Cardiac septum (tissue), 1 donor: ENCODE measurements at regions not wholly inside any gene's neighbourhood (a gene's known extent, or its start where the extent isn't known, plus 50 kb on each side); places are given as distances from the start of the nearest gene placed in this dataset.

Experiments
- DNase-seq: peaks from one replicate; pipeline ENCODE4 v3.0.0-alpha.2; 2020; ENCODE audit warnings: low spot score
- intact Hi-C: fragments of 100-400 bp; cut with DNase I; formaldehyde crosslinking; loops from one replicate; pipeline ENCODE4 v1.14.0; 2022
- donor health status: DM: no; HTN: no; CAD: no.

- DNase-seq, result no peak
- intact Hi-C loops, result no loop called here
Measured at GRCh38 chr9:28607843-28608242, 1034.6 kb upstream of the C9orf72 start.

GRCh38 chr9:28610339-28610738 lies 1037.1 kb upstream of the C9orf72 start:
- intact Hi-C loops, result no loop called here
- DNase-seq, result no peak

GRCh38 chr9:28616310-28616709 lies 1043.0 kb upstream of the C9orf72 start:
- intact Hi-C loops, result no loop called here
- no peak for DNase-seq

- intact Hi-C loops, result no loop called here
- DNase-seq, result no peak
Measured at GRCh38 chr9:28620011-28620410, 1046.7 kb upstream of the C9orf72 start.

GRCh38 chr9:28620661-28621060 lies 1047.4 kb upstream of the C9orf72 start:
- intact Hi-C loops, result no loop called here
- DNase-seq, result no peak

GRCh38 chr9:28624771-28625170 lies 1051.5 kb upstream of the C9orf72 start:
- intact Hi-C loops, result no loop called here
- no peak for DNase-seq

- intact Hi-C loops, result no loop called here
- no peak for DNase-seq
Measured at GRCh38 chr9:28628031-28628430, 1054.8 kb upstream of the C9orf72 start.

- intact Hi-C loops, result no loop called here
- no peak for DNase-seq
Measured at GRCh38 chr9:28648723-28649122, 1075.4 kb upstream of the C9orf72 start.

GRCh38 chr9:28650327-28650726 lies 1077.0 kb upstream of the C9orf72 start:
- DNase-seq, result no peak
- intact Hi-C loops, result no loop called here

- intact Hi-C loops, result no loop called here
- no peak for DNase-seq
Measured at GRCh38 chr9:28651050-28651722, 1077.9 kb upstream of the C9orf72 start.

- intact Hi-C loops, result no loop called here
Measured at GRCh38 chr9:28653216-28653615, 1079.9 kb upstream of the C9orf72 start.

GRCh38 chr9:28656727-28657126 lies 1083.4 kb upstream of the C9orf72 start:
- intact Hi-C loops, result no loop called here
- no peak for DNase-seq

More at GRCh38 chr9:28653216-28653615, 1079.9 kb upstream of the C9orf72 start:
- no peak for DNase-seq

GRCh38 chr9:28661853-28662252 lies 1088.6 kb upstream of the C9orf72 start:
- DNase-seq, result no peak
- intact Hi-C loops, result no loop called here

- intact Hi-C loops, result no loop called here
- DNase-seq, result no peak
Measured at GRCh38 chr9:28662675-28663074, 1089.4 kb upstream of the C9orf72 start.

- intact Hi-C loops, result no loop called here
- DNase-seq, result no peak
Measured at GRCh38 chr9:28668158-28668557, 1094.9 kb upstream of the C9orf72 start.

GRCh38 chr9:28671000-28671399 lies 1097.7 kb upstream of the C9orf72 start:
- intact Hi-C loops, result no loop called here
- no peak for DNase-seq

GRCh38 chr9:28678097-28678496 lies 1104.8 kb upstream of the C9orf72 start:
- DNase-seq, result no peak
- intact Hi-C loops, result no loop called here

- no peak for DNase-seq
- intact Hi-C loops, result no loop called here
Measured at GRCh38 chr9:28688172-28688571, 1114.9 kb upstream of the C9orf72 start.

GRCh38 chr9:28692012-28692411 lies 1118.7 kb upstream of the C9orf72 start:
- no peak for DNase-seq
- intact Hi-C loops, result no loop called here

GRCh38 chr9:28696960-28697359 lies 1123.7 kb upstream of the C9orf72 start:
- DNase-seq, result no peak
- intact Hi-C loops, result no loop called here

GRCh38 chr9:28699632-28700031 lies 1126.4 kb upstream of the C9orf72 start:
- intact Hi-C loops, result no loop called here
- DNase-seq, result no peak

- intact Hi-C loops, result no loop called here
- no peak for DNase-seq
Measured at GRCh38 chr9:28707616-28708015, 1134.3 kb upstream of the C9orf72 start.
